GM21717 (cell line): ENCODE measurements at regions not wholly inside any gene's neighbourhood (a gene's known extent, or its start where the extent isn't known, plus 50 kb on each side); places are given as distances from the start of the nearest gene placed in this dataset.
"Not testable (repeated sequence)": the region's sequence is repeated elsewhere in the genome, so short reads cannot be mapped to it uniquely, and the experiment has no call there.

Source experiments
- ATAC-seq: cut with Tn5 transposase; IDR thresholded peaks from one replicate; pipeline ENCODE4 v1.9.1; 2021; ENCODE audit warnings: mild to moderate bottlenecking, moderate library complexity; ENCODE audit not compliant: unreplicated experiment

- peak; percentile 35 for ATAC-seq
Observed at GRCh38 chr4:145298885-145299284, 118.5 kb upstream of the OTUD4 start.

GRCh38 chr4:145297556-145297955, 117.2 kb upstream of the OTUD4 start:
- ATAC-seq = no peak

DNA sequence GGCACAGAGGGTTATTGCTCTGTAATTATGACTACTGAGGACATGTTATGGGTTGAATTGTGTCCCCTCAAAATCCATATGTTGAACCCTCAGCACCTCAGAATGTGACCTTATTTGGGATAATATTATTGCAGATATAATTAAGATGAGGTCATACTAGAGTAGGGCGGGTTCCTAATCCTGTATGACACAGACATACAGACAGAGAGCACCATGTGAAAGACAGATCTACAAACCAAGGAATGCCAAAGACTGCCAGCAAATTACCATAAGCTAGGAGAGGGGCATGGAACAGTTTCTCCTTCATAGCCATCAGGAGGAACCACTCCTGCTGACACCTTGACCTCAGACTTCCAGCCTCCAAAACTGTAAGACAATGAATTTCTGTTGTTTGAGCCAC, 115.2 kb upstream of the OTUD4 start:
- ATAC-seq = no peak

GRCh38 chr4:145295122-145295521, 114.7 kb upstream of the OTUD4 start:
- ATAC-seq = no peak

- ATAC-seq = no peak
Observed at GRCh38 chr4:145293658-145294057, 113.3 kb upstream of the OTUD4 start.

- no peak for ATAC-seq
Observed at GRCh38 chr4:145290955-145291354, 110.6 kb upstream of the OTUD4 start.

DNA sequence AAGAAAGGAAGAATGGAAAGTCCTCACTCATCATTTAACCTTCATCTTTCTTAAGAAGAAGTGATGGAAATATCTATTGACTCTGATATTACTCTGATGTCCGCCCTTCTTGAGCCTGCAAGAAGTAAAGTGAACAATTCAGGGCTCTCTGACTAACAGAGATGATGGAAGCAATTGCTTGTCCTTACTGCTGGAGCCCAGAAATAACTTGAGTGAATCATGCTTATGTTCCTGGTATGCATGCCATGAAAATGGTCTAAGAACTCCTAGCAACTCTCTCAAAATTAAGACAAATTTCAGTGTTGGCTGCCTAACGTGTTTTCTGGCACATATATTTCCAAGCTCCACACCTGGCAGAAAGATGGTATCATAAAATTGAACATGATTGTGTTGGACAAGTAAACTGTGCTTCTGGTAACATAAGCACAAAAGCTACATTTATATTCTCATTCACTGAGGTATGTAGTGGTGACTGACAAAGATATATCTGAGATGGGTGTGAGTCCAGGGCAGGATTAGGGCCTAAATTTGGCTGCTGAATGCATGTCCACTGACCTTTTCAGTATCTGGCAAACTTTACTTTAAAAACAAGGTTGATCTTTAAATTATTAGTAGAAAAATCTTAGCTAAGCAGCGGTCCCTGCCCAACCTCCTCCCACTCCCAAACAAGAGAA, 109.2 kb upstream of the OTUD4 start:
- no peak for ATAC-seq

GRCh38 chr4:145287351-145287750, 107.0 kb upstream of the OTUD4 start:
- ATAC-seq = no peak

DNA sequence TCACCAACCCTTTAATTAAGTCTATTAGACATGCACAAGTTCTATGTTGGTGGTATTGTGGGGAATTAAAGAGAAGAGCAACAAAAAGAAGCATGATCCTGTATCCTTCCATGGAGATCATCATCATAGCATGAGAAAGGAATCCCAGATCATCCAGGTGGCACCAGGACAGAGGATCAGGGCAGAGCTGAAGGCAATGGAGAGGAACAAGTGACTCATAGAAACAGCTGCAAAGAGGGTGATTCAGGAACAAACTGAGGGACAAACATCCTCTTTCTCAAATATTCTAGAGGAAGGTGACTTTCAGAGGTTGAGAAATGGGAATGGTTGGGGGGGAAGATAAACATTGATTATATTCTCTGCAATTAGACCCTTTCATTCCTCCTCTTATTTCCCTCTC, 105.5 kb upstream of the OTUD4 start:
- no peak for ATAC-seq

- ATAC-seq = no peak
Observed at GRCh38 chr4:145283909-145284308, 103.5 kb upstream of the OTUD4 start.

GRCh38 chr4:145281951-145282350, 101.6 kb upstream of the OTUD4 start:
- no peak for ATAC-seq

GRCh38 chr4:145281224-145281623, 100.8 kb upstream of the OTUD4 start:
- ATAC-seq = no peak

DNA sequence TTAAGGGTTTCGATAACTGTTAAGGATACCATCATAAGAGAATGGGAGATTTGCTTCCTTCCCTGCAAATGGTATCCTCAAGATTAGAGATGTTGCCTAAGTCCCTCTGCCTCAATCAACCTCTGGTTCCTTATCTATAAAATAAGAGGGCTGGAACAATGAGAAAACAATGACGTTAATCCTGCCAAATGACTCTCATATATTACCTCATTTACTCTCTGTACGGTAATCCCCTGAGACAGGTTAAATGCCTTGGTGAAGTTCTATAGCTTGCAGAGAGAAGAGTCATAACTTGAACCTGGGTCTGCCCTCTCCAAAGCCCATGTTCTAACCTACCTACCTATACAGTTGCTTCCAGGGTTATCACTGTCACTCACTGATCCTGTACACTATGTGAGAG, 100.2 kb upstream of the OTUD4 start:
- ATAC-seq = no peak

DNA sequence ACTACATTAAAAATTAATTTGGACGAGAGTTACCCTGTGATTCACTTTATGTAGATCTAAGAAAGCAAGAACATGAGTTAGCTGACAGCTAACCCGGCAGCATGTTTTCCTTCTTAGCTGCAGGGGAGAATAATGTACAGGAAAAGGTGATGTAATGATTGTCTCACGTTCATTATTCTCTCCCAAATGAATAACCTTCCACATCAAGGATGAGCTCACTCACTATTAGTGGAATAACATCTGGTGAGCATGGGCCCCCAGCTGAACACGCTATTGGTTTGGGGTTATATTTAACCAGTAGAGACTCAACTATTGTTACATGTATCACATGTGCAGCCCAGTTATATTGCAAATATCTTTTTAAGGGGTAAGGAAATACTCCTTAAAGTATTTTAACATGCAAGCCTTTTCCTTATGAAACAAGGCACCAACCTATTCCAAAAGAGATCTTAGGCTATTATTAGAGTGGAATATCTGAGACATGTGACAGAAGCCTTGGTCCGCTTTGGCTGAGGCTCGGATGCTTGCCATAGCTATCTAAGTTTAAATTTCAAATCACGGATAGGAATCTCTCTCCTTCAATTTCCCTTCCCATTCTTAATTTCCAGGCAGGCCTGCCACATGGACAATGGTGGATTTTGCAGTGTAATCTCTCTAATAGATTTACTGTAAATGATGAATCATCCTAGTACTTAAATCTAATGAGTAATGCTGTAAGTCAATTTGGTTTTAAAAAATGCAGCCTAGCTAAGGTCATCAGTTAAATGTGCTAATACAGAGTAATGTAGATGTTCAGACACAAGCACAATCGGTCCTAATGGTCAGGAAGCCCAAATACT, 99.0 kb upstream of the OTUD4 start:
- no peak for ATAC-seq

GRCh38 chr4:145278341-145279121, 98.1 kb upstream of the OTUD4 start:
- ATAC-seq = no peak

- no peak for ATAC-seq
Observed at GRCh38 chr4:145277011-145277410, 96.6 kb upstream of the OTUD4 start.

- ATAC-seq = no peak
Observed at GRCh38 chr4:145276050-145276449, 95.7 kb upstream of the OTUD4 start.

DNA sequence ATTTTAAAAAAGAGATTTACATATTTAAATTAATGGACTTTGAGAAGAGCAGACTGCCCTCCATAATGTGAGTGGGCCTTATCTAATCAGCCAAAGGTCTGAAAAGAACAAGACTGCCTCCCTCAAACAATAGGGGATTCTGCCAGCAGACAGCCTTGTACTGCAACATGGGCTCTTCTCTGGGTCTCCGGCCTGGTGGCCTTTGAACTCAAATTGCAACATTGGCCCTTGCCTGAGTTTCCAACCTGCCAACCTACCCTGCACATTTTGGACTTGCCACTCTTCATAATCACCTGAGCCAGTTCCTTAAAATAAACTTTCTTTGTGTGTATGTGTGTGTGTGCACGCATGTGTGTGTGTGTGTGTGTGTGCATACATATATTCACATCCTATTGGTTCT, 90.8 kb upstream of the OTUD4 start:
- ATAC-seq = no peak

DNA sequence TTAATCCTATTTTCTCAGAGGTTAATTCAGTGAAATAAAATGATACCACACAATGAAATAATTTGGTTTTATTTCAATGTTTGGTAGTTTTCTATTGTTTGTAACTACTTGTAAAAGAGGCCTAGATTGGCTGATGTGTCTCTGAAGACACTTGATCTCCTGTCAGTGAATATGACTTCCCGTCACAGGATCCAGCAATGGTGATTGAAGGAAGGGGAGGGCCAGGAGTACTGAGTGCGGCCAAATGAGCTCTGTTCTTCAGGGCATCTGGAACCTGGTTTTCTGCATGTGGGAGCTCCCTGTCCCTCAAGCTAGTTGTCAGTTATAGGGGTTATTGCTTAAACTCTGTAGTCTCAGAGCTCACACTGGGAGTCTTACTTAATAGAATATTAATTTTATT, 86.5 kb upstream of the OTUD4 start:
- ATAC-seq = no peak

GRCh38 chr4:145260091-145260490, 79.7 kb upstream of the OTUD4 start:
- no peak for ATAC-seq

DNA sequence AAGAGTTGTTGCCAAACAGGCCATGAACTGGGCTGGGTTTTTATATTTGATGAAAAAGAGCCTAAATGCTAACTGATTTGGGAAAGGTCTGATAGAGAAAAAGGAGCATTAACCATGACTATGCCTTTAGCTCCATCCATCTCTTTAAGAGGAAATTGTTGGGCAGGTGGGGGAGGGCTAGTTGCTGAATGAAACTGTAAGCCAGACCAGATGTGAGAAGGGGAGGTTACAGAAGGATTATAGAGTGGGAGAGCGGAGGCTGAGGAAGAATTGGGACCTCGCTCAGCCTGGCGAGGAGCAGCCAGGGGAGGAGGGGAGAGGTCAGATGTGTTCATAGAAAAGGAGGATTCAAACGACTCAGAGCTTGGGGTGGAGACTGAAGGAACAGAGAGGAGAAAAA, 74.9 kb upstream of the OTUD4 start:
- ATAC-seq = not testable (repeated sequence)

DNA sequence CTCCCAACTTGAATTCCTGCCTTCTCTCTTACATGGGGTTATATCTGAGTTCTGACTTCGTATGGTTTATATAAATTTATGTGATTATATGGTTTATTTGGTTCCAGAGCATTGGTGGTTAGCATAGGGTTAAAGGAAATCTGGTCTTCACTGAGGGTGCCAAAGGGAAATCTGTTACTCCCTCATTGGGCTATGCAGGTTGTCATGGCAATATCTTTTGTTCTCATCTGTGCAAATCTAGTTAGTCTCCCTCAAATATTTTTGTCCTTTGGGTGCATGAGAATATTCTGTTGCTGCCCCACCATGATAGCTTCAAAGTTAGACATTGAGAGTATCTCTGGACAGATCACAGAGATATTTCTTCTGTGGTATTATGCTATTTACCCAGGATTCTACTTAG, 71.8 kb upstream of the OTUD4 start:
- no peak for ATAC-seq
